Keratinocyte (primary cell): ENCODE measurements at regions not wholly inside any gene's neighbourhood (a gene's known extent, or its start where the extent isn't known, plus 50 kb on each side); places are given as distances from the start of the nearest gene placed in this dataset.

ENCODE experiments used
- EZH2 ChIP-seq: IDR thresholded peaks from one replicate; pipeline ENCODE4 v1.6.1; 2012; ENCODE audit warnings: inconsistent platforms, mild to moderate bottlenecking, low read length, moderate library complexity
- TF ChIP-seq, protein P1 (sequence below), 3 experiments: IDR thresholded peaks in 1 of 3; conservative IDR thresholded peaks in 1 of 3; optimal IDR thresholded peaks in 1 of 3; 2 replicates in 2 of 3; 3 replicates in 1 of 3; pipeline versions ENCODE3 to v1.5.1; 2011; ENCODE audit warnings: low read length in 3 of 3, mild to moderate bottlenecking in 3 of 3, moderate library complexity in 2 of 3, control low read depth in 1 of 3, inconsistent platforms in 1 of 3; ENCODE audit not compliant: insufficient read depth in 2 of 3; ENCODE audit errors: extremely low read depth in 1 of 3

DNA sequence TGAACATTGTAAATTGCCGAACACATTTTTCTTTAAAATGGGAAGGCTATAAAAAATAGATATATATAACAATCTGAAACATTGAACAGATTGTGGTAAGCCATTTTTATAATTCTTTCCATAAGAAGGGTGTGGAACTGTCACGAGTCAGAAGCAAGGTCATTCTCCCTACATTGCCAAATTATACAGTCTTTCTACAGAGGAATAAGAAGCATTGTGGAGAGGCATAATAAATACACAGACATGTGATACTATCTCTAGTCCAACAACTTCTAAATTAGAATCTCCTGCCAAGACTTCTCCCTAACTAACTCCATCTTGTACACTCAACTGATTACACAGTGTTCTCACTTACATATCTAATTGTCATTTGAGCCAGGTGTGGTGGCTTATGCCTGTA, 227.9 kb downstream of the CENPF start:
- TF ChIP-seq, protein P1, sequence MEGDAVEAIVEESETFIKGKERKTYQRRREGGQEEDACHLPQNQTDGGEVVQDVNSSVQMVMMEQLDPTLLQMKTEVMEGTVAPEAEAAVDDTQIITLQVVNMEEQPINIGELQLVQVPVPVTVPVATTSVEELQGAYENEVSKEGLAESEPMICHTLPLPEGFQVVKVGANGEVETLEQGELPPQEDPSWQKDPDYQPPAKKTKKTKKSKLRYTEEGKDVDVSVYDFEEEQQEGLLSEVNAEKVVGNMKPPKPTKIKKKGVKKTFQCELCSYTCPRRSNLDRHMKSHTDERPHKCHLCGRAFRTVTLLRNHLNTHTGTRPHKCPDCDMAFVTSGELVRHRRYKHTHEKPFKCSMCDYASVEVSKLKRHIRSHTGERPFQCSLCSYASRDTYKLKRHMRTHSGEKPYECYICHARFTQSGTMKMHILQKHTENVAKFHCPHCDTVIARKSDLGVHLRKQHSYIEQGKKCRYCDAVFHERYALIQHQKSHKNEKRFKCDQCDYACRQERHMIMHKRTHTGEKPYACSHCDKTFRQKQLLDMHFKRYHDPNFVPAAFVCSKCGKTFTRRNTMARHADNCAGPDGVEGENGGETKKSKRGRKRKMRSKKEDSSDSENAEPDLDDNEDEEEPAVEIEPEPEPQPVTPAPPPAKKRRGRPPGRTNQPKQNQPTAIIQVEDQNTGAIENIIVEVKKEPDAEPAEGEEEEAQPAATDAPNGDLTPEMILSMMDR (optimal IDR thresholded peaks at IDR 0.05 in 1 of 3, IDR thresholded peaks at IDR 0.05 in 1 of 3, conservative IDR thresholded peaks at IDR 0.05 in 1 of 3; ENCODE audit: extremely low read depth in 1 of 3, insufficient read depth in 2 of 3, low read length in 3 of 3): no peak
- no peak for TF ChIP-seq EZH2
